NCI-H2029 treated with DMSO at 0.1 percent for 48 hours (cell line): ENCODE measurements at regions not wholly inside any gene's neighbourhood (a gene's known extent, or its start where the extent isn't known, plus 50 kb on each side); places are given as distances from the start of the nearest gene placed in this dataset.
"Not testable (repeated sequence)": the region's sequence is repeated elsewhere in the genome, so short reads cannot be mapped to it uniquely, and the experiment has no call there.

ENCODE experiments used
- DNase-seq: peaks from one replicate; lab custom pipeline; 2025; lab: John Stamatoyannopoulos, UW

DNA sequence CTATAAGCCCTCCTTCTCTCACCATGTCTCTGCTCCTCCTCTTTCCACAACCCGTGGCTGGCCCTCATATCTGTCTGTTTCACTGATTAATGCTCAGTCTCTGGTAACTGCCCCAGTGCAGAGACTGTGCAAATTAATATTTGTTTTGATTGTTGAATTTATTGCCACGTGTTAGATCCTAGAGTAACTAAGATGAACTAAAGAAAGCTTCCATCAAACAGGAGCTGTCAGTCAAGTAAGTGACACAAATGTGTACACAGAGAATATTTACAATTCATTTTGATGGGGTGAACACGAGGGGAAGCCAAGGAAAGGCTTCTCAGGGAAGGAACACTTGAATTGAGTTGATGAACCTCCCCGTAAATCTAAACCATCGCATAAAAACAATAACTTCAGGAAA, 182.5 kb downstream of the BAMBI start:
- no peak for DNase-seq

DNA sequence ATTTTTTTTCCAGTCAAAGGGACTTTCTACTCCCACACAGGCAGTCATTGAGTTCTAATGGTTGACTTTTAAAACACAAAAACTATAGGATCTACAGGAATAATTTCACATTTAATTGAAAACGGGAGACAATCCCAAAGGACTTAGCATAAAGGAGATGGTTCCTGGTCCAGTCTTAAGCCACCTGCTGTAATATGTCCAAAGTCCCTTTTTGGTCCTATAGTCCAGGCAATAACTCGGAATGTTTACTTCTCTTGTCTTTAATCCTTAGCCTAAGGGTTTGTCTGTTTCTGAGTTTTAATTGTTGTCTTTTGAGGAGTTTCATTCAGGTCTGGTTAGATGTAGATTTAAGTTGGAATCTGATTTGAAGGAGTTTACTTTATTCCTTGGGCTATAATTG, 184.9 kb downstream of the BAMBI start:
- no peak for DNase-seq

DNA sequence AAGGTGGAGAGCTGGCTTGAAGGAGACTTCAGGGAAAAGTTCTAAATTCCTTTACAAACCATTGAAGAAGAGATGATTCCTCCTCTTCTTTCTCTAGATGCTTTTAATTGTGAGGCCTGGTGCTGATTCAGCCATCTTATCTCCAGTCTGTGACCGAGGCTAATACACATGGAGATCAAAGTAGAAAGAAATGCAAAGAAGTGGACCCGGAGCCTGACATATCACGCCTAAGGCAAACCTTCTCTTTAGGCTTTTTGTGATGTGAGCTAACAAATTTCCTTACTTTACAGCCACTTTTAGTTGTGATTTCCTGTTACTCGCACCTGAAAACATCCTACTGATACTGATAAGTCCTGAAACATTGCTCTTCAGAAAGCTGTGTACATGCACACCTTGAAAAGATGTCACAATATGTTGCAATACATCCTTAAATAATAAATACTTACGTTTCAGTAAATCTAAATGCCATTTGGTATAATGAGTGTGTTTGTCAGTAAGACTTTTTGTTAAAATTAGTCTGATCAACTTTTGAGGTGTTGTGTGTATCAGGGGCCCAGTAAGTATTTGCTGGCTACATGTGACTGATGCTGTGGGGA, 192.4 kb downstream of the BAMBI start:
- no peak for DNase-seq

DNA sequence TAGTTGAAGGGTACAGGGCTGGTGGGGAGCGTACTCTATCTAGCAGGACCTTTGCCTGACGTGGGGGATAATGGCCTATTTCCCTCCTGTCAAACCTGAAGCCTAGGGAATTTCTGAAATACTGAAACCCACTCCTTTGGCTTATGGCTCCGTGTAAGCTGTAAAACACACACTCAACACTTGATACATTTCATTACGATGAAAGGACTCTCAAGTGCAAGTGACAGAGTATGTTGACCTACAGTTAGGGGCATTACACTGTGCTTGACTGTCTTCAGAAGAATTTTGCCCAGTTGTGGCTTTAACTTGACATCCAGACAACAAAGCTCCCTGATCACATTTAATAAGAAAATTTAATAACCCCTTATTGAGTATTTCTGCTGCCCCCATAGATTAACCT, 194.3 kb downstream of the BAMBI start:
- DNase-seq = no peak

DNA sequence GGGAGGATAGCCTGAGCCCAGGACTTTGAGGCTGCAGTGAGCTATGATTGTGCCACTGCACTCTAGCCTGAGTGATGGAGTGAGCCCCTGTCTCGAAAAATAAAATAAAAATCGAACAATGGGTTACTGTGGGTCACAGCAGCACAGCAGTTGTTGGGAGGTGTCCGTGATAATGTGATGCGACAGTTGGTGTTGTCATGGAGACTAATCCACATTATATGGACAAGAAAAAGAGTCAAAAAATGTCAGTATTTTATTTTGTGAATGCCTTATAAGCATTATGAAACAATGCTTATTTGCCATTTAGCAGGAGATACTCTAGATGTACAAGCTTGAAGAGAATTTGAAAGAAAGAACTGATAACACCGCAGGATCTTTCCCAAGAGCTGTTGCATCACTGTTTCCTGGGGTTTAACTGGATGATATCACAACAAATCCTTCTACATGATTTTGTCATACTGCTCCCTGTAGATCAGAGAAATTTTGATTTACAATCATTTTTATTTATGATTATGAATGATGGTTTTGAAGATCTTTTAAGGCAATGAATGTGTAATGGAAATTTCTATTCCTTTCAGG, 195.4 kb downstream of the BAMBI start:
- DNase-seq = no peak

DNA sequence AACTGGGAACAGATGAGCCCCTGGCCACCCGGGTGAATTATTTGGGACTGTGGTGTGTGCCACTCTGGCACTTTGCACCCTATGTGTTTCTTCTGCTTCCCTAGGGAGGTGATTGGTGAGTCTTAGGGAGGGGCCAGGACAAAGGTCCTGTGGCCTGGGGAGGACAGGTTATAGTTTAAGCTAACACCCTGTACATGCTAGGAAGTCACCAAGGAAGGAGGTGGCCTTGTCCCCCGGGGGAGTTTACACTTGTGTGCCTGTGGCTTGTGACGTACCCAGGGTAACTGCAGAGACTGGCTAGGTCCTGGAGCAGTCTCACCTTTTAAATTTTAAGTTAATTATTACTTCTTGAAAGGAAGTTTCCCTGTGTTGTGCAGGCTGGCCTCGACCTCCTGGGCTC, 196.2 kb downstream of the BAMBI start:
- DNase-seq = no peak

DNA sequence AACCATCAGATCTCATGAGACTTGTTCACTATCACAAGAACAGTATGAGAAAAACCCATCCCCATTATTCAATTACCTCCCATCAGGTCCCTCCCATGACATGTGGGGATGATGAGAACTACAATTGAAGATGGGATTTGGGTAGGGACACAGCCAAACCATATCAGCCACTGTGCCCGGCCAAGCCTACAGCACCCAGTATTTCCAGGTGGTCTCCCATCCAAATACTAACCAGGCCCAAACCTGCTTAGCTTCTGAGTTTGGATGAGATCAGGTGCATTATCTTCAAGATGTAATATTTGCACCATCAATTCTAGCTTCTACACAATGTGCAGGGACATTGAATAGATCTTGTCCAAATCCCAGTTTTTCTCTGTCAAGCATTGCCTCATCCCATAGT, 196.9 kb downstream of the BAMBI start:
- no peak for DNase-seq

DNA sequence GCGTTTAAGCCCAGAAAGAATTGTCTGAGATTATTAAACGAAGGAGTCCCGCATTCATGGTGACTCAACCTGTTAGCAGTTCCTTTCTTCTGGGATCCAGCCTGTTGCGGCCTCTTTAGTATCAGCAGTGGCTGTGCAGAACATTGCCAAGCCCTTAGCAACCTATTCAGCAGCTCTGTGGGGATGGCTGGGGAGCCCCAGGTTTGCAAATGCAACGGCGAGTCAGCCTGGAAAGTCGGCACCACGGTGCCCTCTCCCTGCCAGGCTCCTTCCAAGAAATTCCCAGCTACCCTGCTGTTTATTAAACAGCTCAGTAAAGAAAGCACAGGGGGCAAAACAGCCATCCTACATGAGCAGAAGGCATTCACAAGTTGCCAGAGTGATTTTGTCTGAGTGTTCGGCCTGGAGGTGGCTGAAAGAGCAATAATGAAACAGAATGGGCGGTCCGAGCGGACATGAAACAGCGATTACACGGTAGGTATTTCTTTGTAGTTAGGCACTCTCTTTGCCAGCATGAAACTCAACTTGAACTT, 198.3 kb downstream of the BAMBI start:
- DNase-seq = no peak

DNA sequence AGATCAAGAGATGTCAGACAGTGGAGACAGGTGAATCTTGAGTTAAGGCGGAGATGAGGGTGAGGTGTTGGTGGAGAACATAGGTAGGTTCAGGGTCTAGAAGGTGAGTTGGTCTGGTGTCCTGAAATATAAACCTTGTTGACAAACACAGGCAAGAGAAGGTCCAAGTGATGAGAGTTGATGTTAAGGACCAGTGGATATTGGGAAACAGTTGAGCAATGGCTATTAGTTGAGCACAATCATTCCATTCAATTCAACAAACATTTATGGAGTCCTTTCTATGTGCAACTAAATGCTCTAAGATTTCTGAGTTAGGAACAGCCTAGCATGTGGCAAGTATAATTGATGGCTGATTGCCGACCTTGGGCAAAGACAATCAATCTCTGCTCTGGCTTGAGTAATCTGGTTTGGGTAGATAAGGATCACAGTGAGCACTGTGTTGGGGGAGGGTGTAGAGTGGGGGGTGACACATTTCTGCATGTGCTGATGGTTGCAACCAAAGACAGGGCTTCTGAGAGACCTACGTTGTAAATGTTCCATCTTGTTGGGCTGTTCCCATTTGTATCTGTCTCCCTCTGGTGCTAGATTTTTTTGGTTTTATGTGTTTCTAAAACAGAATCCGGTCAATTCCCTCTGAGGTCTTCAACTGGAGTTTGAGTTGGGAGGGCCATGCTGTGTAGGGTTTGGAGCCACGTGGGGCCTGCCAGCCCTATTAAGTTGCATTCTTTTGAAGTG, 201.1 kb downstream of the BAMBI start:
- no peak for DNase-seq

DNA sequence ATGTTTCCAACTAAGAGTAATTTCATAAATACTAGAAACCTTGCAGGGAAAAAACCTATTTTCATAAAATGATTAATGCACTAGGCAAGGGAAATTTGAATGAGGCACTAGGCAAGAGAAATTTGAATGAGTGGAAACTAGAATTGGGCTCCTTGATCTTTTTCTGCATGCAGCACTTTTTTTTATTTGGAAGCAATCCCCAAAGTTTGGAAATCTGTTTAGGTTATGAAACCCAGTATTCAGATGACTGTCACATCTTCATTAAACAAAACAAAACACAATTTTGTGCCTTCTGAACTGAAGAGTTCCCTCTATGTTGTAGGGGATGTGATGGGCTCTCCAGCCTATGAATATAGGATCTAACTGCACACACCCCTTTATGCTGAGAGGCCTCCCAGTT, 201.9 kb downstream of the BAMBI start:
- no peak for DNase-seq

DNA sequence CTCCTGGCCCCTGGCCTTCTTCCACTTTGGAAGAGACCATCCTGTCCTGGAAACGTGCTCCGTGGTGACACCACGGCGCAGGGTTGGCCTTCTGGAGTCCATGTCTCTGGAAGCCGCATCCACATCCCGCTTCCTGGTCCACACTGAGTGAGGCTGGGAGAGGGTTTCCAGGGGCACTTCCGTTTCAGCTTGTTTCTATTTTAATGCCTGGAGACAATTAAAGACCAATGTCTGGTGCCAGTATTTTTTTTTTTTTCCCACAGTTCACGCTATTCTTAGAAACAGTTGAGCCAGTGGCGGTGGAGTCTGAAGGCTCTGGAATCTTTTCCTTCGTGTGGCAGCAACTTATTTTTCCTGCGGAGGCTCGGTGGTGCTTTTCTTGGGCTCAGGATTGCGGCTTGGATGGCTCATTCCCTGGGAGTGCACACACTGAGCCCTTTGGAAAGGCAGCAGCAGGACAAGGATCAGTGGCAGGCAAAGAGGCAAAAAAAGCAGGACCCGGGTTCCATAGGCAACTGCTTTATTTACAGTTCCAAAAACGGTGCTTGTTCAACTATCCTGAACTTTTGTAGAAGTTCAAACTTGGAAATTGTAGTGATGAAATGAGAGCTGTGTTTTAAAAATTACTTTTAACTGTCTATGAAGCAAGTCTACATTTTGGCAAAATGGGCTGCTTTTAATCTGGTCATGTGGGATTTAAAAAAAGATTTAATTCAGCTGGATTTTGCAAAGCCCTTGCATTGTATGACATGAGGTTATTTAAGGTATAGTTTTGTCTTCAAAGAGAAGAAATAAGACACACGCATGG, 202.8 kb downstream of the BAMBI start:
- DNase-seq = no peak

DNA sequence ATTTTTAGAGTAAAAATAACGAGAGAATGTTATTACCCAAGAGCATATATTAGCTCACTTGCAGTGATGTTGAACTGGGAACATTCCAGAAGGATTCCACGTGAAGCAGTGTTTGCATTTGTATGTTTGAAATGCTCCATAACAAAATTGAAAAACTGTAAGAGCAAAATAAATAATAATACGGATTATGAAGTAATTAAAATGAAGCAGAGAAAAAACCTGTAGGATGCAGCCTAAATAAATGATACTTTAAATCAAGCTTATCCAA, 203.3 kb downstream of the BAMBI start:
- no peak for DNase-seq

DNA sequence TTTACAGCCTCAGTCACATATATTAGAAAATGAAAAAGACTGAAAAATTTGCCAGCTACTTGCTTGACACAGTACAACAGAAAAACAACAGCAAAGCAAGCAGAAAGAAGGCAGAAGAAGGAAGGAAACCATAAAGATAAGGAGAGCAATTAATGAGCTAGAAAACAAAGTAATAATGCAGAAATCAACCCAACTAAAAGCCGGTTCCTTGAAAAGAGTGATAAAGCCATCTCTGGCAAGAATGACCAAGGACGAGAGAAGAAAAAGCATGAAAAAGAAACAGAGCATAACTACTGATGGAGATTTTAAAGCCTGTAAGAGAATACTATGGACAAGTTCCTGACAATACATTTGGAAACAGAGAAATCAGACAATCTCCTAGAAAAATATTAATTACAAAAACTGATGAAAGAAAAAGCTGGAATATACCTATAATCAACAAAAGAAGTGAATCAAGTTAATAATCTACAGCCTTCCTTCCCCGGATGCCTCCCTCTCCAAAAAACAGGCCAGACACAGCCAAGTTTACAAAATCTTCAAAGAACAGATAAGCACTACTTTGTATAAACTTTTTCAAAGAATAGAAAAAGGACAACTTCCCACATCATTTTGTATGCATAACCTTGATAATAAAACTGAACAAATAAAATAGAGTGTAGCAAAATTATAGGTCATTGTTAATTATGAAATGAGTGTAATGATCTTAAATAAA, 204.0 kb downstream of the BAMBI start:
- DNase-seq = no peak

DNA sequence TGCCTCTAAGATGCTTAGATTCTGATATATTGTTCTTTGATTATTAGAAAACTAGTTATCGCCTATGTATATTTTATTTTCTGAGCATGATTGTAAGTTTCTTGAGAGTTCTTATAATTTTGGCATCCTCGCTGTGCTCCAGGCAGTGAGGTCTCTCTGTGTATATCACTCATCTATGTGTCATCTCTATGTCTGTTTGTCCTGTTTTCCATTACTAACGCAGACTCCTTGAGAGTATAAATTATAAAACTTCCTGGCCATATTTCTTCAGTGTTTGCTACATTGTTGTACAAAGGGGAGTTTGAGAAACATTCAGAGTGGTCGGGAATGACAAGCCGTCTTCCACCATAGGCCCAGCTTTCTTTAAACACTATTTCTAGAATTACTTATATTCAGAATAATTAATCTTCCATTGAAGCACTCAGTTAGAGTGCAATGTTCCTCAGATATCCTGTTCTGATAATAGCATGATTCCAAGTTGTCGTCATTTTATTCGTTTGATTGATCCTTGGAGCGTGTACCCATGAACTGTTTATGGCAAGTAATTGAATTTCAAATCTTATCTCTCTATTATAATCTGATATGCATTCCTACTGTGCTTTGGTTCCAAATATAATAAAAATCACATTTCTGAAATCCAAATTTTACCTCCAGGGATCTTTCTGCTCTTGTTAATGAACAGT, 206.6 kb downstream of the BAMBI start:
- DNase-seq = no peak

DNA sequence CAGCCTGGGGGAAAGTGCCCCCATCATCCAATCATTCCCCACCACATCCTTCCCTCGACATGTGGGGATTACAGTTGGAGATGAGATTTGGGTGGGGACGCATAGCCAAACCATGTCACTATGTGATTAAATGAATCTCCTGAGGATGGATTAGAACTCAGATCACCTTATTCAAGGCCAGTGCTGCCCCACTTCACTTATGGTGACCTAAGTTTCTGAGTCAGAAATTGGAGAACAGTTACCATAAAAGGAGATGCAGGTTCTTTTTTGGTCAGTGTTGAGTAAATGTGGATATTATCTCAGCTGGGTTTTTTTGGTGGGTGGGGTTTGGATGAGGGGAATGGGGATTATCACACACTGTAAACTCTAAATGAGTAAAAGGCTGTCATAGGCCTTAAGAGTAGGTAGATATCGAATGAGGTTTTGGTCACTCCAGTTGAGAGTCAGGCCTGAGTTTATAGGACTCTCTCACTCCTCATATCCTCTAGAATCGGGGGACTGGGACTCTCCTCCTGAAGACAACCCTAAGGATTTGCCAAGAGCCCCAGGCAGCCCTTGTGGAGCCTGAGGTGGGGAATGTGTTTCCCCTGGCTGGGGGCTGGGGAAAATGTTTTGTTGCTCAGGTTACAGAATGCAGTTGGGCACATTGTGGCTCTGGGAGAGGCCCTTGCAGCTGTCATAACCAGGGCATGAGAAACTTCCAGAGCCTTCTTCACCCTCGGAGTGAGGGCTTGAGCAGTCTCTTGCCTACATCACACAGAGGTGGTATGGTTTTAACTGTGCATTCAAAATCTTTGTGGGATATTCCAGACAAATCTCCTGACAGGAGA, 213.0 kb downstream of the BAMBI start:
- DNase-seq = no peak

DNA sequence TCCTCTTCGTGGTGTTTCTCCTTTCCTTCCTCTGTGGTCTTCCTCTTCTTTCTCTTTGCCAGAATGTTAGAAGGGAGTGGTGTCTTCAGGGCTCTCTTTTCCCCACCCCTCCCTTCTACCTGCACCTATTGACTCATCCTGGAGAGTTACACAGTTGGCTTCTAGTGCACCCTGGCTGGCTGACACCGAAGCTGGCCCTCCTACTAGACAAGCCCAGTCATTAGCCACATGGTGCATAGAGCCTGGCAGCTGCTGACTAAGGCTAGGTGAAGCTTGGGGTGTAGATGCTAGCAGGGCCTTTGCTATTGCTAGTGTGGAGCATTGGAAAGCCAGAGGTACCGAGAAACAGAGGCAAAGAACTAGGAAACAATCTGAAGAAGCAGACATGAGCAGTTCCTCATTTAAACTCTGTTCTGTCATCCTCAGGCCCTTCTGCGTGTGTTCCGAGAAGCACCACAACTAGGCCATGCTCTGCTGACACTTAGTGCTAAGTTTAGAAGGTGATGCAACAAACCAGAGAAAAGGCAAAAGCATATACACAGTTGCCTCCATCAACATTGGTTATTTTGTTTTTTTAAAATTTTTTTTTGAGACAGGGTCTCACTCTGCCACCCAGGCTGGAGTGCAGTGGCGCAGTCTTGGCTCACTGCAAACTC, 213.9 kb downstream of the BAMBI start:
- DNase-seq = no peak

DNA sequence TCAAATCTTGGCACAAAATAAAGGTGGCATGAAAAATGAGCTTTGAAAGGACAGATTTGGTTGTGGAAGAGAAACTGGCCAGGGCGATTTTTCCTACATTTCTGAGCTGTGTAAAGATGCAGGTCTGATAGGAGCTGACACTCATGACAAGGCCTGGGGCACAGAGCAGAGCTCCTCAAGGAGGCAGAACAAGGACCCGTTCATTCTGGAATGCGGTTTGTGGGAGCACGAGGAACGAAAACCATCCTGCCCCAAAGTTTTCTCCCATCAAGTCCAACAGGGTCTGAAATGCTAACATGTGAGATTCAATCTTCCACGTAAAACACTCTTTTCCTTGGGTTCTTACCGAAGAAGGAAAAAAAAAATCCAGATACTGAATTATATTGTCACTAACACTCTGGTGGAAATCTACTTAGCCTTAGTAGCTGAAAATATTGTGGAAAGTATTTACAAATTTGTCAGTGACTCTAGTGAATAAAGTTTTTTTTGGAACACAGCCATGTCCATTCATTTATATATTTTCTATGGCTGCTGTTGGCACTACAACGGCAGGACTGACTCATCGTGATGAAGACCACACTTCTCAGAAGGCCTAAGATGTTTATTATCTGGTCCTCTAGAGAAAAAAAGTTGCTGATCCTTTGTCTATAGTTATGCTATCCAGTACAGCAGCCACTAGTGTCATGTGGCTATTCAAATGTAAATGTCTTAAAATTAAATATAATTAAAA, 215.7 kb downstream of the BAMBI start:
- no peak for DNase-seq

DNA sequence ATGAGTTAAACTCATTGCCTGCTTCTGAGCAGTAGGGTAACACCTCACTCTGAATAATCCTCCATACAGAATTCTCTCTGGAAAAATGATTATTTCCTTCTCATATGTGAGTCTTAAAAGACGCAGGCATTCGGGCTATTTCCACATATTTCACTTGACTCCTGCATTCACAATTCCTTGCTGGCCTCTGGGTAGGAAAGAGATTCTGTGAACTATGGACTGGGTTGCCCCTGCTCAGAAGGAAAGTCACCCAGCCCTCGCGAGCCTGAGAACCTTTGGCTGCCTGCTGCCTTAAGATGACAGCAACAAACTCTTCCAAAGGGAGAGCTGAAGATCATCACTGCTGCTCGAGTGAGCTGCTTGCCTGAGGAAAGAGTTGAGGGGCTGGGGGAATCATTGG, 216.8 kb downstream of the BAMBI start:
- no peak for DNase-seq

DNA sequence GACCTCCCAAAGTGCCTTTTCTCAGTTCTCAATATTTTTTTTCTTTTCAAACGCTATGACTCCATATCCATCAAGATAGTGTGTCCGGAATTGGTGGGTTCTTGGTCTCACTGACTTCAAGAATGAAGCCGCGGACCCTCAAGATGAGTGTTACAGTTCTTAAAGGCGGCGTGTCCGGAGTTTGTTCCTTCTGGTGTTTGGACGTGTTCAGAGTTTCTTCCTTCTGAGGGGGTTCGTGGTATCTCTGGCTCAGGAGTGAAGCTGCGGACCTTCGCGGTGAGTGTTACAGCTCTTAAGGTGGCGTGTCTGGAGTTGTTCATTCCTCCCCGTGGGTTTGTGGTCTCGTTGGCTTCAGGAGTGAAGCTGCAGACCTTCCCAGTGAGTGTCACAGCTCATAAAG, 218.3 kb downstream of the BAMBI start:
- not testable (repeated sequence) for DNase-seq
